GM12864 (cell line): ENCODE measurements at regions not wholly inside any gene's neighbourhood (a gene's known extent, or its start where the extent isn't known, plus 50 kb on each side); places are given as distances from the start of the nearest gene placed in this dataset.

ENCODE experiments used
- DNase-seq: peaks from one replicate; pipeline ENCODE4 v3.0.0-alpha.2; 2011; ENCODE audit warnings: low read depth
- H3K4me3 ChIP-seq: 2 replicates; pipeline ENCODE4 v1.5.1; 2011; ENCODE audit warnings: mild to moderate bottlenecking, low read depth, low read length, control low read depth
- CTCF ChIP-seq: IDR thresholded peaks from 2 replicates; pipeline ENCODE4 v1.5.1; 2011; ENCODE audit warnings: low read depth, mild to moderate bottlenecking, moderate library complexity, low read length, control low read depth, inconsistent platforms; ENCODE audit errors: missing control alignments

- TF ChIP-seq CTCF: no peak
- H3K4me3 ChIP-seq: no peak overlapping the region
- DNase-seq: no peak
These were observed 54.6 kb upstream of the CXADR start for GRCh38 chr21:17458279-17458678.

GRCh38 chr21:17460094-17460493 is 52.7 kb upstream of the CXADR start:
- no peak for TF ChIP-seq CTCF
- no peak for DNase-seq
- no peak overlapping the region for H3K4me3 ChIP-seq

GRCh38 chr21:17461014-17461413 is 51.8 kb upstream of the CXADR start:
- no peak for TF ChIP-seq CTCF
- no peak overlapping the region for H3K4me3 ChIP-seq
- no peak for DNase-seq

GRCh38 chr21:17461582-17461981 is 51.3 kb upstream of the CXADR start:
- no peak for TF ChIP-seq CTCF
- no peak for DNase-seq
- no peak overlapping the region for H3K4me3 ChIP-seq

GRCh38 chr21:17462276-17462981 is 50.4 kb upstream of the CXADR start:
- no peak overlapping the region for H3K4me3 ChIP-seq

More at GRCh38 chr21:17462276-17462981, 50.4 kb upstream of the CXADR start:
- DNase-seq: no peak
- no peak for TF ChIP-seq CTCF
